Mesendoderm (in vitro differentiated cells): ENCODE measurements at regions not wholly inside any gene's neighbourhood (a gene's known extent, or its start where the extent isn't known, plus 50 kb on each side); places are given as distances from the start of the nearest gene placed in this dataset.
"Not testable (repeated sequence)": the region's sequence is repeated elsewhere in the genome, so short reads cannot be mapped to it uniquely, and the experiment has no call there.

Source experiments
- DNase-seq: peaks from one replicate; pipeline ENCODE4 v3.0.0; 2013
- H2AK5ac ChIP-seq: 2 replicates; pipeline ENCODE4 v1.6.1; 2013; ENCODE audit warnings: low read length, inconsistent platforms
- H2BK120ac ChIP-seq: 2 replicates; pipeline ENCODE4 v1.6.1; 2013; ENCODE audit warnings: low read depth, mild to moderate bottlenecking, low read length, moderate library complexity, mixed read lengths
- H2BK15ac ChIP-seq: replicated peaks from 2 replicates; pipeline ENCODE4 v1.6.1; 2013; ENCODE audit warnings: low read depth, mild to moderate bottlenecking, moderate library complexity
- H2BK5ac ChIP-seq: 2 replicates; pipeline ENCODE4 v1.6.1; 2013; ENCODE audit warnings: low read length, inconsistent platforms
- H3K18ac ChIP-seq: 2 replicates; pipeline ENCODE4 v1.6.1; 2013; ENCODE audit warnings: mild to moderate bottlenecking, low read length, mixed read lengths
- H3K23ac ChIP-seq: one replicate; pipeline ENCODE4 v1.6.1; 2013; ENCODE audit warnings: low read length
- H3K27ac ChIP-seq: 2 replicates; pipeline ENCODE4 v1.5.1; 2013; ENCODE audit warnings: low read depth, mild to moderate bottlenecking, inconsistent platforms, low read length, moderate library complexity
- H3K27me3 ChIP-seq: 2 replicates; pipeline ENCODE4 v1.6.1; 2013; ENCODE audit warnings: low read length, control low read depth, mild to moderate bottlenecking, inconsistent platforms; ENCODE audit not compliant: insufficient read depth, poor library complexity
- H3K36me3 ChIP-seq: 2 replicates; pipeline ENCODE4 v1.6.1; 2013; ENCODE audit warnings: low read length, inconsistent platforms; ENCODE audit not compliant: control insufficient read depth, insufficient read depth
- H3K4ac ChIP-seq: one replicate; pipeline ENCODE4 v1.6.1; 2013; ENCODE audit warnings: low read depth, mild to moderate bottlenecking, low read length, moderate library complexity
- H3K4me1 ChIP-seq: 2 replicates; pipeline ENCODE4 v1.6.1; 2013; ENCODE audit warnings: low read depth, low read length, inconsistent platforms; ENCODE audit not compliant: control insufficient read depth
- H3K4me2 ChIP-seq: 2 replicates; pipeline ENCODE4 v1.6.1; 2013; ENCODE audit warnings: low read length
- H3K4me3 ChIP-seq: 2 replicates; pipeline ENCODE4 v1.5.1; 2013; ENCODE audit warnings: mild to moderate bottlenecking, low read length
- H3K56ac ChIP-seq: one replicate; pipeline ENCODE4 v1.6.1; 2013; ENCODE audit warnings: low read length
- H3K79me1 ChIP-seq: 2 replicates; pipeline ENCODE4 v1.6.1; 2013; ENCODE audit warnings: low read length, inconsistent platforms
- H3K79me2 ChIP-seq: 2 replicates; pipeline ENCODE4 v1.6.1; 2013; ENCODE audit warnings: mild to moderate bottlenecking, low read length; ENCODE audit not compliant: control insufficient read depth, insufficient read depth
- H3K9ac ChIP-seq: 2 replicates; pipeline ENCODE4 v1.6.1; 2013; ENCODE audit warnings: low read length, inconsistent platforms
- H4K5ac ChIP-seq: one replicate; pipeline ENCODE4 v1.6.1; 2013; ENCODE audit warnings: low read length
- H4K8ac ChIP-seq: one replicate; pipeline ENCODE4 v1.6.1; 2013; ENCODE audit warnings: low read depth, mild to moderate bottlenecking, control low read depth, low read length, moderate library complexity
- WGBS: extraction: QIAGEN DNeasy Blood & Tissue Kit; methylation state at CpG from one replicate; pipeline ENCODE4 v1.1.7; 2013; ENCODE audit warnings: low lambda C conversion rate, missing lambda C conversion rate; ENCODE audit not compliant: insufficient coverage; ENCODE audit errors: extremely low coverage; 5-methylcytosine and 5-hydroxymethylcytosine counted together

- Histone ChIP-seq H3K4me1 (no peaks in the 10 kb centered on the region), H3K4ac (no peak overlapping the region), H4K8ac (no peak overlapping the region), H3K36me3 (no peaks in the 10 kb centered on the region), H4K5ac (no peak overlapping the region), H3K4me2 (no peak overlapping the region), H2AK5ac (no peak overlapping the region), H2BK15ac (no peak overlapping the region), H3K4me3 (no peak overlapping the region), H2BK120ac (no peak overlapping the region), H3K18ac (no peak overlapping the region), H2BK5ac (no peak overlapping the region), H3K79me1 (no peaks in the 10 kb centered on the region), H3K56ac (no peak overlapping the region), H3K79me2 (no peaks in the 10 kb centered on the region), H3K27ac (no peak overlapping the region), H3K23ac (no peak overlapping the region), H3K27me3 (no peaks in the 10 kb centered on the region), H3K9ac (no peak overlapping the region)
- DNase-seq = no peak
- WGBS = no CpG with 5 or more reads among the region's 2 CpGs
These were observed 315.8 kb downstream of the CYRIA start for GRCh38 chr2:16349811-16350210.

DNA sequence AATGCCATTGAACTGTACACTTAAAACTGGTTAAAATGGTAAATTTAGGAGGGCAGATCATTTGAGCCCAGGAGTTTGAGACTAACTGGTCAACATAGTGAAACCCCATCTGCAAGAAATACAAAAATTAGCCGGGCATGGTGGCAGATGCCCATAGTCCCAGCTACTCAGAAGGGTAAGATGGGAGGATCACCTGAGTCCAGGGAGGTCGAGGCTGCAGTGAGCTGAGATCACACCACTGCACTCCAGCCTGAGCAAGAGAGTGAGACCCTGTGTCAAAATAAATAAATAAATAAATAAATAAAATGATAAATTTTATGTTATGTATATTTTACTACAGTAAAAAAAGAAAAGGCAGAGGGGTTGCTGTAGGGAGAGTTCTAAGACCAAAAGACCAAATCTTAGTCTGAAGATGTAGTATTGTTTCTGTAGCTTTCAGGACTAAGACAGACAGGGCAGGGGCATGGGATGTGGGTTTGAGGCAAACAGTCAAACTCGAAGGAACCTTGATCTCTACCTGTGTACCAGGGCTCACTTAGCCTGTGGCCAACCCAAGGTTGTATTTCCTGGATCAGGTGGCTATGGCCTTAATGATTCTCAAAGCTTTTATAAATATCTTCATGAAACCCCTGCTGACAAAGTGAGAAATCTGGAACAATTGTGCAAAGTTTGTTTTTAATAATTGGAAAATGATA lies 316.7 kb downstream of the CYRIA start:
- H3K4me3 ChIP-seq = no peak overlapping the region
- H2BK120ac ChIP-seq = no peak overlapping the region
- no peaks in the 10 kb centered on the region for H3K36me3 ChIP-seq
- H3K79me2 ChIP-seq = no peaks in the 10 kb centered on the region
- H2BK5ac ChIP-seq = no peak overlapping the region
- H3K4ac ChIP-seq = no peak overlapping the region
- no CpG with 5 or more reads among the region's 3 CpGs for WGBS
- H3K79me1 ChIP-seq = no peaks in the 10 kb centered on the region
- no peak overlapping the region for H2AK5ac ChIP-seq
- no peak for DNase-seq
- no peak overlapping the region for H3K56ac ChIP-seq
- H4K8ac ChIP-seq = no peak overlapping the region
- no peak overlapping the region for H3K27ac ChIP-seq
- no peaks in the 10 kb centered on the region for H3K27me3 ChIP-seq
- no peak overlapping the region for H3K18ac ChIP-seq
- no peak overlapping the region for H3K4me2 ChIP-seq
- no peak overlapping the region for H3K9ac ChIP-seq
- H3K4me1 ChIP-seq = no peaks in the 10 kb centered on the region
- H4K5ac ChIP-seq = no peak overlapping the region
- no peak overlapping the region for H3K23ac ChIP-seq
- no peak overlapping the region for H2BK15ac ChIP-seq

- WGBS = no CpG with 5 or more reads among the region's 3 CpGs
- no peak overlapping the region for H3K4me2 ChIP-seq
- H3K18ac ChIP-seq = no peak overlapping the region
- H3K9ac ChIP-seq = no peak overlapping the region
- no peaks in the 10 kb centered on the region for H3K79me2 ChIP-seq
- H2BK120ac ChIP-seq = no peak overlapping the region
- H3K79me1 ChIP-seq = no peaks in the 10 kb centered on the region
- no peak overlapping the region for H3K4ac ChIP-seq
- H4K5ac ChIP-seq = no peak overlapping the region
- no peaks in the 10 kb centered on the region for H3K4me1 ChIP-seq
- H3K27me3 ChIP-seq = no peaks in the 10 kb centered on the region
- H2BK15ac ChIP-seq = no peak overlapping the region
- no peak overlapping the region for H3K23ac ChIP-seq
- H2BK5ac ChIP-seq = no peak overlapping the region
- no peak overlapping the region for H3K56ac ChIP-seq
- H3K27ac ChIP-seq = no peak overlapping the region
- no peak overlapping the region for H2AK5ac ChIP-seq
- H4K8ac ChIP-seq = no peak overlapping the region
- no peak overlapping the region for H3K4me3 ChIP-seq
- DNase-seq = no peak
- H3K36me3 ChIP-seq = no peaks in the 10 kb centered on the region
These were observed 319.0 kb downstream of the CYRIA start for GRCh38 chr2:16346671-16347070.

DNA sequence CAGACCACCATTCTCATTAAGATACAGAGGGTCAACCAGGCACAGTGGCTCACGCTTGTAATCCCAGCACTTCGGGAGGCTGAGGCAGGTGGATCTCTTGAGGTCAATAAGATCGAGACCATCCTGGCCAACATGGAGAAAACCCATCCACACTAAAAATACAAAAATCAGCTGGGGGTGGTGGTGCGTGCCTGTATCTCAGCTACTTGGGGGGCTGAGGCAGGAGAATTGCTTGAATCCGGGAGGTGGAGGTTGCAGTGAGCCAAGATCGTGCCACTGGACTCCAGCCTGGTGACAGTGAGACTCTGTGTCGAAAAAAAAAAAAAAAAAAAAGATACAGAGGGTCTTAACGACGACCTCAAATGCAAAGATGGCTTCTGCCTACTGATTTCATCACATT lies 320.4 kb downstream of the CYRIA start:
- not testable (repeated sequence) for H2AK5ac ChIP-seq, H3K27me3 ChIP-seq, H2BK120ac ChIP-seq, H3K4me1 ChIP-seq, H3K4ac ChIP-seq, DNase-seq, H3K79me1 ChIP-seq, H3K23ac ChIP-seq, H3K9ac ChIP-seq, H3K79me2 ChIP-seq, H2BK15ac ChIP-seq, H2BK5ac ChIP-seq, H3K4me3 ChIP-seq, H4K5ac ChIP-seq, H3K56ac ChIP-seq, H4K8ac ChIP-seq, H3K4me2 ChIP-seq, H3K36me3 ChIP-seq, H3K18ac ChIP-seq, H3K27ac ChIP-seq
- no CpG with 5 or more reads among the region's 9 CpGs for WGBS

DNA sequence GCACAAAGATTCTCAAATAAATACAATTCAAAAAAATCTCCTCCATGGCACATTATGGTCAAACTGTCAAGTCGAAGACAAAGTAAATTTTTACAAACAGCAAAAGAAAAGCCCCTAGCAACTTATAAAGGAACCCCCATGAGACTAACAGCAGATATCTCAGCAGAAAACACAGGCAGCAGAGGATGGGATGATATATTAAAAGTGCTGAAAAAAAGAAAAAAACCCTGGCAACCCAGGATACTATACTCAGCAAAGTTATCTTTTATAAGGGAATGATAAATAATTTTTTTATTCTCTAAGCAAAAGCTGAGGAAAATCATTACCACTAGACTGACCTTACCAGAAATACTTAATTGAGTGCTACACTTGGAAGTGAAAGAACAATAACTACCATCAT lies 326.4 kb downstream of the CYRIA start:
- Histone ChIP-seq H2AK5ac (no peak overlapping the region), H4K5ac (no peak overlapping the region), H3K23ac (no peak overlapping the region), H3K4me1 (no peaks in the 10 kb centered on the region), H3K9ac (no peak overlapping the region), H3K4ac (no peak overlapping the region), H3K79me2 (no peaks in the 10 kb centered on the region), H3K4me3 (no peak overlapping the region), H3K36me3 (no peaks in the 10 kb centered on the region), H2BK15ac (no peak overlapping the region), H3K27me3 (no peaks in the 10 kb centered on the region), H3K79me1 (no peaks in the 10 kb centered on the region), H3K18ac (no peak overlapping the region), H2BK120ac (no peak overlapping the region), H3K4me2 (no peak overlapping the region), H4K8ac (no peak overlapping the region), H3K56ac (no peak overlapping the region), H2BK5ac (no peak overlapping the region), H3K27ac (no peak overlapping the region)
- no CpG with 5 or more reads among the region's 1 CpG for WGBS
- no peak for DNase-seq

DNA sequence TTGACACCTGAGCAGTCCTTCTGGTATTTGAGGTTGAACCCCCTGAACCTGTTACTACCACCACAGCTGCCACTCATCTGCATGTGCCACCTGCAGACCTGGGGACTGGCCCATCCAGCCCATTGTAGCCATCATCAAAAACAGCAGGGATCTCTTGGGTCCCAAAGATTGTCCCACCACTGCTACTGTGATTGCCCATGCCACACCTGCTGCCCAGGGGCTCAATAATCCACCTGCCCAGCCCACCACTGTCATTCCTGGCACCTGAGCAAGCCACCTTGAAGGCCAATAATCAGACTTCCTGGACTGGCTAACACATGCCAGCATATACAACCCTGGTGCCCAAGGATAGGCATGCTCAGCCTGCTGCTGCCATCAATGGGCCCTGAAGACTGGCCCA lies 327.6 kb downstream of the CYRIA start:
- Histone ChIP-seq H2AK5ac (no peak overlapping the region), H3K79me1 (no peaks in the 10 kb centered on the region), H3K79me2 (no peaks in the 10 kb centered on the region)

More for the DNA sequence above, 327.6 kb downstream of the CYRIA start:
- H2BK15ac ChIP-seq = no peak overlapping the region
- no peak overlapping the region for H3K18ac ChIP-seq
- no peak overlapping the region for H3K27ac ChIP-seq
- no peak overlapping the region for H3K23ac ChIP-seq
- no peak for DNase-seq
- no peak overlapping the region for H3K4me3 ChIP-seq
- H4K5ac ChIP-seq = no peak overlapping the region
- no peak overlapping the region for H3K4me2 ChIP-seq
- no peaks in the 10 kb centered on the region for H3K27me3 ChIP-seq
- H3K4me1 ChIP-seq = no peaks in the 10 kb centered on the region
- no peak overlapping the region for H2BK5ac ChIP-seq
- no peak overlapping the region for H4K8ac ChIP-seq
- no peak overlapping the region for H3K56ac ChIP-seq
- H3K9ac ChIP-seq = no peak overlapping the region
- H3K36me3 ChIP-seq = no peaks in the 10 kb centered on the region
- H3K4ac ChIP-seq = no peak overlapping the region
- H2BK120ac ChIP-seq = no peak overlapping the region
